Sigmoid colon (tissue), 6 donors: ENCODE measurements at regions not wholly inside any gene's neighbourhood (a gene's known extent, or its start where the extent isn't known, plus 50 kb on each side); places are given as distances from the start of the nearest gene placed in this dataset.

ENCODE experiments used
- DNase-seq: peaks from one replicate; pipeline ENCODE4 v3.0.0-alpha.2; 2019
- H3K27ac ChIP-seq, 4 donors: fragments of 200-600 bp; sonication (generic); one replicate each; pipeline ENCODE4 v1.5.1; 2016 to 2019; ENCODE audit warnings: mild to moderate bottlenecking in 1 of 4
- H3K27me3 ChIP-seq, 3 donors: fragments of 200-600 bp; sonication (generic); one replicate each; pipeline ENCODE4 v1.5.1; 2019; ENCODE audit warnings: mild to moderate bottlenecking in 1 of 3
- H3K36me3 ChIP-seq, 4 donors: fragments of 200-600 bp; sonication (generic); one replicate each; pipeline ENCODE4 v1.5.1; 2016 to 2019
- H3K4me1 ChIP-seq, 4 donors: fragments of 200-600 bp; sonication (generic); one replicate each; pipeline ENCODE4 v1.5.1; 2017 to 2019
- H3K4me3 ChIP-seq, 4 donors: fragments of 200-600 bp; sonication (generic); one replicate each; pipeline ENCODE4 v1.5.1; 2017 to 2019; ENCODE audit warnings: mild to moderate bottlenecking in 2 of 4, moderate library complexity in 1 of 4
- H3K9me3 ChIP-seq, 4 donors: fragments of 200-600 bp in 3 of 4; sonication (generic) in 3 of 4; one replicate each; pipeline versions ENCODE4 v1.5.1 to v1.6.1; 2013 to 2019
- EP300 ChIP-seq, 4 donors: sonication (generic); formaldehyde crosslinking; IDR thresholded peaks; one replicate each; pipeline ENCODE4 v1.6.1; 2017; ENCODE audit warnings: antibody characterized with exemption in 4 of 4
- POLR2A ChIP-seq, 2 donors: fragments of 450-650 bp; IDR thresholded peaks; one replicate each; pipeline ENCODE4 v1.6.1; 2016; ENCODE audit warnings: antibody characterized with exemption in 2 of 2, mild to moderate bottlenecking in 2 of 2, moderate library complexity in 2 of 2
- POLR2AphosphoS5 ChIP-seq, 4 donors: sonication (generic); formaldehyde crosslinking; IDR thresholded peaks; one replicate each; pipeline ENCODE4 v1.6.1; 2017; ENCODE audit warnings: antibody characterized with exemption in 4 of 4
- WGBS, 2 donors: extraction: QIAGEN DNeasy Blood & Tissue Kit; methylation state at CpG; one replicate each; pipeline ENCODE4 v1.1.7; 2013; 5-methylcytosine and 5-hydroxymethylcytosine counted together
- intact Hi-C: fragments of 100-400 bp; cut with DNase I; formaldehyde crosslinking; loops from one replicate; pipeline ENCODE4 v1.15.1; 2023
- TF ChIP-seq, protein P1 (sequence below), 4 experiments: fragments of 450-650 bp in 3 of 4; fragments of 200-600 bp in 1 of 4; IDR thresholded peaks; one replicate each; pipeline ENCODE4 v1.5.1; 2016 to 2019; ENCODE audit warnings: antibody characterized with exemption in 4 of 4, mild to moderate bottlenecking in 3 of 4, moderate library complexity in 2 of 4
- donor health status: healthy with polysubstance abuse.
- donor health status: healthy.

DNA sequence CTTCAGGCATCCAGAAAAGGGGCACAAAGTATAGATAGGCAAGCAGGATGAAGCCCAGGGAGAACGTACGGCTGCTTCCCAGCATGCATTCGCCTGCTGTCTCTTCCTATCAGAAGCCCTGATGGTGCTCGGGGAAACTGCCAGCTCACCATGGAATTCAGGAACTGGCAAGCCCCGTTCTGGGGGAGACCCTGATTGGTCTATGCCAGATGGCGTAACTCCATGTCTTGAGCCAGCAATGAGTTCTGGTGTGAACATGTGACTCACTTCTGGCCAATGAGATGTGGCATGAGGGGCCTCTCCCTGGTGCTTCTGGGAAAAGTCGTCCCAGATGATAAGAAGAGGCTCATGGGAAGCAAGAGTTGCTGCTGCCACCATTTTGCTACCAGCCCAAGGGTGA lies 270.8 kb downstream of the BCL11B start:
- no peaks in the 10 kb centered on the region for H3K4me1 ChIP-seq
- DNase-seq = no peak
- no peaks in the 10 kb centered on the region for H3K9me3 ChIP-seq
- H3K27me3 ChIP-seq = no peaks in the 10 kb centered on the region
- intact Hi-C loops = no loop called here
- no peaks in the 10 kb centered on the region for H3K36me3 ChIP-seq
- H3K27ac ChIP-seq = no peak overlapping the region
- TF ChIP-seq, protein P1, sequence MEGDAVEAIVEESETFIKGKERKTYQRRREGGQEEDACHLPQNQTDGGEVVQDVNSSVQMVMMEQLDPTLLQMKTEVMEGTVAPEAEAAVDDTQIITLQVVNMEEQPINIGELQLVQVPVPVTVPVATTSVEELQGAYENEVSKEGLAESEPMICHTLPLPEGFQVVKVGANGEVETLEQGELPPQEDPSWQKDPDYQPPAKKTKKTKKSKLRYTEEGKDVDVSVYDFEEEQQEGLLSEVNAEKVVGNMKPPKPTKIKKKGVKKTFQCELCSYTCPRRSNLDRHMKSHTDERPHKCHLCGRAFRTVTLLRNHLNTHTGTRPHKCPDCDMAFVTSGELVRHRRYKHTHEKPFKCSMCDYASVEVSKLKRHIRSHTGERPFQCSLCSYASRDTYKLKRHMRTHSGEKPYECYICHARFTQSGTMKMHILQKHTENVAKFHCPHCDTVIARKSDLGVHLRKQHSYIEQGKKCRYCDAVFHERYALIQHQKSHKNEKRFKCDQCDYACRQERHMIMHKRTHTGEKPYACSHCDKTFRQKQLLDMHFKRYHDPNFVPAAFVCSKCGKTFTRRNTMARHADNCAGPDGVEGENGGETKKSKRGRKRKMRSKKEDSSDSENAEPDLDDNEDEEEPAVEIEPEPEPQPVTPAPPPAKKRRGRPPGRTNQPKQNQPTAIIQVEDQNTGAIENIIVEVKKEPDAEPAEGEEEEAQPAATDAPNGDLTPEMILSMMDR (IDR thresholded peaks at IDR 0.05) = no peak
- TF ChIP-seq POLR2AphosphoS5 (IDR thresholded peaks at IDR 0.05) (no peak), EP300 (IDR thresholded peaks at IDR 0.05) (no peak), POLR2A (IDR thresholded peaks at IDR 0.05) (no peak)
- 88 to 90% methylated on average over 7 of the region's 7 CpGs for WGBS, 2 donors
- no peak overlapping the region for H3K4me3 ChIP-seq

DNA sequence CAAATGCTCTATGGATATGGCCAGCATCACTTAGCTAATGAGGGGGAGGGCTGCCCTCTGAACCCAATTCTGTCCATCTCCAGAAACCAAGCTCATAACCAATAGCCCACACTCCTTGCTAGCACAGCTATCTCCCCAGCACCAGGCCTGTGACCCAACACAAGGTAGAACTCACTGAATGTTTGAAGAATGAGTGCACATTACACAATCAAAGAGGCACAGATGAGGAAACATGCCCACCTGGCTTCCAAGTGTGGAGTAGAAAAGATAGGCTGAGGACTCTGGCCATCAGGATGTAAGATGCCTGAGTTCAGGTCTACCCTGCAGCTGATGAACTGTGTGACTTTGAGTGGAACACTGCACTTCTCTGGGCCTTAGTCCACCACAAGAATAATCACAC lies 268.4 kb downstream of the BCL11B start:
- Histone ChIP-seq H3K4me3 (no peak overlapping the region), H3K36me3 (no peaks in the 10 kb centered on the region), H3K27ac (no peak overlapping the region), H3K27me3 (no peaks in the 10 kb centered on the region), H3K4me1 (no peaks in the 10 kb centered on the region), H3K9me3 (no peaks in the 10 kb centered on the region)
- TF ChIP-seq EP300 (IDR thresholded peaks at IDR 0.05) (no peak), POLR2A (IDR thresholded peaks at IDR 0.05) (no peak), POLR2AphosphoS5 (IDR thresholded peaks at IDR 0.05) (no peak)
- TF ChIP-seq, protein P1 (IDR thresholded peaks at IDR 0.05) = no peak
- no peak for DNase-seq
- intact Hi-C loops = no loop called here

DNA sequence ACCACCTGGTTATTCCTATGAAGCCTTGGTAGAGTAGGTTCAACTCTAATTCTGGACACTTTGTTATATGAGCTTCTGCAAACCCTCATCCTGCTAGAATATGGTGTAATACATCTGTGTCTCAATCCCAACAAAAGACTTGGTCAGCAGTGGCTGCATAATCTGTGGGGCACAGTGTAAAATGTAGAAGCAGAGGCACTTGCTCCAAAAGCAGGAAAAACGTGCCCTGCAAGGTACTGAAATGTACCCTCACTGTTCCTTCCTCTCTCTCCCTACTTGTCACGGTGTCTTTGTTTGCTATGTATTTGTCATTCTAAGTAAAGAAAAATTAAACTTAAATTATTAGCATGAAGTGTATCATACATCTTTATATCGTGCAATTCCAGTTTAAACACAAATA lies 267.9 kb downstream of the BCL11B start:
- intact Hi-C loops = no loop called here
- H3K9me3 ChIP-seq = no peaks in the 10 kb centered on the region
- no peak overlapping the region for H3K27ac ChIP-seq
- no peaks in the 10 kb centered on the region for H3K27me3 ChIP-seq
- TF ChIP-seq EP300 (IDR thresholded peaks at IDR 0.05) (no peak), POLR2A (IDR thresholded peaks at IDR 0.05) (no peak), POLR2AphosphoS5 (IDR thresholded peaks at IDR 0.05) (no peak)
- TF ChIP-seq, protein P1 (IDR thresholded peaks at IDR 0.05) = no peak
- 34 to 55% methylated on average over 3 of the region's 3 CpGs for WGBS, 2 donors
- no peaks in the 10 kb centered on the region for H3K4me1 ChIP-seq
- no peaks in the 10 kb centered on the region for H3K36me3 ChIP-seq
- H3K4me3 ChIP-seq = no peak overlapping the region
- no peak for DNase-seq

DNA sequence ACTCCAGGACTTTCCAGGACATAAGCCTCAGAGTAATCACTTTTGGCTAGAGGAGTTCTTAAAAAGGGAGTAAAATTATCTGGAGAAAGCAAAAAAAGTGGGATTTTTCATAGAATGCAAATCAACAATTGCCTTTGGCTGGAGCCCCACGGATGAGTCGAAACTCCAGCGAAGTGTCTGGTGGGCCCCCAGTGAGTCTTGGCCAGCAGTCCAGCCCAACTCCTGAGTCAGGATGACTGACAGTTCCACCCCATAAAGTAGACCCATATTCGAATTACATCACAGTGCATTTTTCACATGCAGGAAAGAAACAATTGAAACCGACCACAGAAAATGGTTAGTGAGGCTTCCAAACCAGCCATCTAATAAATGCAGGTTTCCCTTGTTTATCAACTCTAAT lies 265.7 kb downstream of the BCL11B start:
- TF ChIP-seq POLR2AphosphoS5 (IDR thresholded peaks at IDR 0.05) (no peak), EP300 (IDR thresholded peaks at IDR 0.05) (no peak), POLR2A (IDR thresholded peaks at IDR 0.05) (no peak)
- TF ChIP-seq, protein P1 (IDR thresholded peaks at IDR 0.05) = no peak
- Histone ChIP-seq H3K36me3 (no peaks in the 10 kb centered on the region), H3K27ac (no peak overlapping the region), H3K4me3 (no peak overlapping the region), H3K9me3 (no peaks in the 10 kb centered on the region), H3K27me3 (no peaks in the 10 kb centered on the region), H3K4me1 (no peaks in the 10 kb centered on the region)
- intact Hi-C loops = no loop called here
- DNase-seq = no peak
- WGBS, 2 donors = 85 to 87% methylated on average over 5 of the region's 5 CpGs

DNA sequence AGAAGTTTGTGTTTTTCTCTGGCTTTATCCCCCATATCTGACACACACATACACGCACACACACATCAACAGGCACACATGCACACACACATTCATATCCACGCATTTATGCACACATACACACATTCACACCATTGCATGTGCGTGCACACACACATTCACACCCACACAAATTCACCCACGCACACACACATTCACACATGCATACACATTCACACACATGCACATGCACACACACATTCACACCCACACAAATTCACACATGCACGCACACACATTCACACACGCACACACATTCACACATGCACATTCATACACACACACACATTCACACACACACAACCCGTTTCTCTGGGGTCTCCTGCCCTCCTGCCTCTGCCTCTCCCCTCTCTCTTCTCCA lies 264.2 kb downstream of the BCL11B start:
- H3K9me3 ChIP-seq = no peaks in the 10 kb centered on the region
- no peak overlapping the region for H3K4me3 ChIP-seq
- WGBS, 2 donors = 94 to 95% methylated on average over 7 of the region's 7 CpGs
- intact Hi-C loops = no loop called here
- H3K27me3 ChIP-seq = no peaks in the 10 kb centered on the region
- no peaks in the 10 kb centered on the region for H3K4me1 ChIP-seq
- no peak overlapping the region for H3K27ac ChIP-seq
- H3K36me3 ChIP-seq = no peaks in the 10 kb centered on the region
- DNase-seq = no peak
- TF ChIP-seq EP300 (IDR thresholded peaks at IDR 0.05) = no peak
- TF ChIP-seq, protein P1 (IDR thresholded peaks at IDR 0.05) = no peak
- TF ChIP-seq POLR2AphosphoS5 (IDR thresholded peaks at IDR 0.05) = no peak
- no peak for TF ChIP-seq POLR2A (IDR thresholded peaks at IDR 0.05)
